Osteoblast (primary cell): ENCODE measurements at regions not wholly inside any gene's neighbourhood (a gene's known extent, or its start where the extent isn't known, plus 50 kb on each side); places are given as distances from the start of the nearest gene placed in this dataset.

ENCODE experiments used
- DNase-seq: peaks from one replicate; pipeline ENCODE4 v3.0.0; 2011; ENCODE audit warnings: low spot score, mixed read lengths; ENCODE audit not compliant: insufficient read length; ENCODE audit errors: missing footprints
- H2AFZ ChIP-seq: 2 replicates; pipeline ENCODE4 v1.6.0; 2011; ENCODE audit warnings: mild to moderate bottlenecking, low read length
- H3K27ac ChIP-seq: 2 replicates; pipeline ENCODE4 v1.5.1; 2011; ENCODE audit warnings: mild to moderate bottlenecking, low read depth, low read length, moderate library complexity
- H3K27me3 ChIP-seq: 2 replicates; pipeline ENCODE4 v1.6.0; 2012; ENCODE audit warnings: mild to moderate bottlenecking, control low read depth, inconsistent platforms, low read length, moderate library complexity; ENCODE audit not compliant: insufficient read depth
- H3K36me3 ChIP-seq: 2 replicates; pipeline ENCODE4 v1.5.1; 2011; ENCODE audit warnings: mild to moderate bottlenecking, low read length, control low read depth, moderate library complexity; ENCODE audit not compliant: insufficient read depth
- H3K4me1 ChIP-seq: 2 replicates; pipeline ENCODE4 v1.5.1; 2011; ENCODE audit warnings: mild to moderate bottlenecking, low read length, control low read depth, moderate library complexity; ENCODE audit not compliant: insufficient read depth
- H3K4me2 ChIP-seq: 2 replicates; pipeline ENCODE4 v1.6.0; 2011; ENCODE audit warnings: mild to moderate bottlenecking, low read length; ENCODE audit not compliant: insufficient read depth
- H3K4me3 ChIP-seq: fragments of 200-600 bp; sonication (generic); 3 replicates; pipeline ENCODE4 v1.5.1; 2012; ENCODE audit warnings: mild to moderate bottlenecking, low read length, inconsistent platforms; ENCODE audit not compliant: insufficient read depth
- H3K79me2 ChIP-seq: 2 replicates; pipeline ENCODE4 v1.6.0; 2012; ENCODE audit warnings: mild to moderate bottlenecking, low read length, control low read depth, inconsistent platforms; ENCODE audit not compliant: insufficient read depth
- H3K9me3 ChIP-seq: 2 replicates; pipeline ENCODE4 v1.5.1; 2011; ENCODE audit warnings: low read depth, low read length, control low read depth
- H4K20me1 ChIP-seq: 2 replicates; pipeline ENCODE4 v1.6.0; 2012; ENCODE audit warnings: mild to moderate bottlenecking, low read length, control low read depth; ENCODE audit not compliant: insufficient read depth
- TF ChIP-seq, protein P1 (sequence below): IDR thresholded peaks from 2 replicates; pipeline ENCODE4 v1.5.1; 2011; ENCODE audit warnings: mild to moderate bottlenecking, low read depth, low read length, moderate library complexity; ENCODE audit errors: extremely low read depth

GRCh38 chr13:44241638-44242037 lies 132.0 kb upstream of the SERP2 start:
- Histone ChIP-seq H3K9me3 (no peaks in the 10 kb centered on the region), H3K27ac (no peak overlapping the region), H3K27me3 (no peaks in the 10 kb centered on the region), H3K36me3 (no peaks in the 10 kb centered on the region), H3K79me2 (no peaks in the 10 kb centered on the region), H3K4me3 (no peak overlapping the region), H3K4me2 (no peak overlapping the region), H3K4me1 (peaks cover 26% of the 10 kb centered on the region), H2AFZ (no peak overlapping the region), H4K20me1 (no peaks in the 10 kb centered on the region)
- no peak for DNase-seq
- TF ChIP-seq, protein P1, sequence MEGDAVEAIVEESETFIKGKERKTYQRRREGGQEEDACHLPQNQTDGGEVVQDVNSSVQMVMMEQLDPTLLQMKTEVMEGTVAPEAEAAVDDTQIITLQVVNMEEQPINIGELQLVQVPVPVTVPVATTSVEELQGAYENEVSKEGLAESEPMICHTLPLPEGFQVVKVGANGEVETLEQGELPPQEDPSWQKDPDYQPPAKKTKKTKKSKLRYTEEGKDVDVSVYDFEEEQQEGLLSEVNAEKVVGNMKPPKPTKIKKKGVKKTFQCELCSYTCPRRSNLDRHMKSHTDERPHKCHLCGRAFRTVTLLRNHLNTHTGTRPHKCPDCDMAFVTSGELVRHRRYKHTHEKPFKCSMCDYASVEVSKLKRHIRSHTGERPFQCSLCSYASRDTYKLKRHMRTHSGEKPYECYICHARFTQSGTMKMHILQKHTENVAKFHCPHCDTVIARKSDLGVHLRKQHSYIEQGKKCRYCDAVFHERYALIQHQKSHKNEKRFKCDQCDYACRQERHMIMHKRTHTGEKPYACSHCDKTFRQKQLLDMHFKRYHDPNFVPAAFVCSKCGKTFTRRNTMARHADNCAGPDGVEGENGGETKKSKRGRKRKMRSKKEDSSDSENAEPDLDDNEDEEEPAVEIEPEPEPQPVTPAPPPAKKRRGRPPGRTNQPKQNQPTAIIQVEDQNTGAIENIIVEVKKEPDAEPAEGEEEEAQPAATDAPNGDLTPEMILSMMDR = no peak

- H3K27ac ChIP-seq = no peak overlapping the region
- H3K4me3 ChIP-seq = no peak overlapping the region
- no peak for DNase-seq
- H3K36me3 ChIP-seq = no peaks in the 10 kb centered on the region
- H3K79me2 ChIP-seq = no peaks in the 10 kb centered on the region
- H3K9me3 ChIP-seq = no peaks in the 10 kb centered on the region
- TF ChIP-seq, protein P1 = no peak
- H4K20me1 ChIP-seq = no peaks in the 10 kb centered on the region
- no peaks in the 10 kb centered on the region for H3K27me3 ChIP-seq
- H3K4me2 ChIP-seq = no peak overlapping the region
- H3K4me1 ChIP-seq = peaks cover 15% of the 10 kb centered on the region
- H2AFZ ChIP-seq = no peak overlapping the region
Observed at GRCh38 chr13:44242766-44243165, 130.9 kb upstream of the SERP2 start.

DNA sequence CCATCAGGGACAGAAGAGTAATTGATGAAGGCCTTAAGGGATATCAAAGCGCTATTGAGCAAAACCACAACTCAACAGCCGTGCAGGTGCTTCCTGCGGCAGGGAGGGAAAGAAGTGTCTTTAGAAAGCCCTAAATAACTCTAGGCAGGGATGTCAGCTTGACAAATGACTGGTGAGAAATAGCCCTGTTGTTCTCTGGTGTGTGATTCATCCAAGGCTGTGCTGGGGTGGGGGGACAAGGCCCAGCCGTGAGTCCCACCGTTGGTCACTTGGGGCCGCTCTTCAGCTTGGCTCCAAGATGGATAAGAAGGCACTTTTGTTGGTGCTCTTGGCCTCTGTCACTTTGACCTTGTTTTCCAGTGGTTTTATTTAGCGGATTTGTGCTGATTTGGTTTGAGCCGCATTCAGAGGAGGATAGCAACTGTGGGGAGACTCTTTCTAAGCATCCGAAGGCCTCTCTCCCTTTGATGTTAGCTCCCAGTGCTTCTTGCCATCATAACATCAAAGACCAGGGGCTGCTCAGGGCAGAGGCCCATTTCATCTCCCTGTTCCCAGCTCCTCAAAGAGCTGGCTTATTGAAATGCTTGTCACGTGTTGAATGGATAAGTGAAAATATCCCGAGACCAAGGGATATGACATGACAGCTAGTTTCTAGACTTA lies 130.3 kb upstream of the SERP2 start:
- DNase-seq = peak; percentile 23
- no peak overlapping the region for H3K4me3 ChIP-seq
- TF ChIP-seq, protein P1 = peak; percentile 52
- H3K79me2 ChIP-seq = no peaks in the 10 kb centered on the region
- no peaks in the 10 kb centered on the region for H3K36me3 ChIP-seq
- H4K20me1 ChIP-seq = no peaks in the 10 kb centered on the region
- H3K27ac ChIP-seq = peak overlapping the region; percentile 42
- no peak overlapping the region for H2AFZ ChIP-seq
- no peak overlapping the region for H3K4me2 ChIP-seq
- no peaks in the 10 kb centered on the region for H3K27me3 ChIP-seq
- H3K9me3 ChIP-seq = no peaks in the 10 kb centered on the region
- peaks cover 12% of the 10 kb centered on the region for H3K4me1 ChIP-seq

- Histone ChIP-seq H3K36me3 (no peaks in the 10 kb centered on the region), H4K20me1 (no peaks in the 10 kb centered on the region), H2AFZ (peak overlapping the region; percentile 30), H3K27ac (peak overlapping the region; percentile 42), H3K4me3 (no peak overlapping the region), H3K4me2 (no peak overlapping the region), H3K4me1 (peaks cover 14% of the 10 kb centered on the region), H3K9me3 (no peaks in the 10 kb centered on the region), H3K79me2 (no peaks in the 10 kb centered on the region), H3K27me3 (no peaks in the 10 kb centered on the region)
- TF ChIP-seq, protein P1 = no peak
- no peak for DNase-seq
Observed at GRCh38 chr13:44244288-44244687, 129.3 kb upstream of the SERP2 start.
